ENCODE measurements at regions not wholly inside any gene's neighbourhood (a gene's known extent, or its start where the extent isn't known, plus 50 kb on each side); places are given as distances from the start of the nearest gene placed in this dataset.

DNA sequence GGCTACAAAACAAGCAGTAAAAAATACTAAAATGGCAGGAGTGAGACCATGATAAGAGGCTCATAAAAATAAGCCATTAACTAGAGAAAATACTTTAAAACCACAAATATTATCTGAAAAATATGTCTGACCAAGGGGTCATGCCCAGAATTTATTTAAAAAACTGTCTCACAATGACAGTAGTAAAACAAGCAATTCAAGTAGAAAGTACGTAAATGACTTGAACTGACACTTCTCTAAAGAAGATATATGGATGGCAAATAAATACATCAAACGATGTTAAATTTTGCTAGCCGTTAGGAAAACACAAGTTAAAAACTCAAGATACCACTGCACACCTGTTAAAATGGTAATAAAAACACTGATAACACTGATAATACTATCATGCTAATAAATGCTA lies 353.9 kb upstream of the GRAMD2B start:
- no peak for DNase-seq (ENCODE audit: low read depth in 4 of 4, low spot score in 3 of 4)

DNA sequence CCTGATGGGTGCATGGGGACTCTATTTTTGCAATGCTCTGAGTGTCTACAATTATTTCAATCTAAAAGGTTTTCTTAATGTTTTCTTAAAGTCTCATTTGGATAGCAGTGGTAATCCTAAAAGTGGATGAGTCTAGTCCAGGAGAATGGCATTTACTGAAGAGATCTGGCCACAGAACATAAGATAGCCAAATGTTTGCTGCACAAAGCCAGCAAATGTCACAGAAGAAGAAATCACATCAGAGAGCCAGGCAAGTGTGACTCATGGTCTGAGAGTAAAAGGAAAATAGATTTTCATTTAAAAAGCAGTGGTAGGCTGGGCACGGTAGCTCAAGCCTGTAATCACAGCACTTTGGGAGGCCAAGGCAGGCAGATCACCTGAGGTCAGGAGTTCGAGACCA lies 352.7 kb upstream of the GRAMD2B start:
- no peak for DNase-seq (ENCODE audit: low read depth in 4 of 4, low spot score in 3 of 4)

DNA sequence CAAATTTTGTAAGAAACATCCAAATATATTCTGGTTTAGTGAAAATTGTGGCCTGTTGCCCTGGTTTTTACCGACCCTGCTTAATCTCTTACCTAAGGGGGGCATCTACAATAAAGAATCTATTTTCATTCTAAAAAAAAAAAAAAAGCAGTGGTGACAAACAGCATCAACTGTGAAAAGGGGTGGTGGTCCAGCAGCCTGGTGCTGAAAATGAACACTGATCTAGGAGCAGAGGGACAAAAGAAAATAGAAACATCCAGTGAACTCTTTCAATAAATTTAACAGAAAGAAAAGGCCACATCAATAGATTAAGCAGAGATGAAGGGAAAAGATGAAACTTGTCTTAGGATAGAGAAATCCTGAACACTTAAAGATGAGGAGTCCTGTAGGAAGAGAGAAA lies 348.7 kb upstream of the GRAMD2B start:
- DNase-seq (ENCODE audit: low read depth in 4 of 4, low spot score in 3 of 4), result no peak

DNA sequence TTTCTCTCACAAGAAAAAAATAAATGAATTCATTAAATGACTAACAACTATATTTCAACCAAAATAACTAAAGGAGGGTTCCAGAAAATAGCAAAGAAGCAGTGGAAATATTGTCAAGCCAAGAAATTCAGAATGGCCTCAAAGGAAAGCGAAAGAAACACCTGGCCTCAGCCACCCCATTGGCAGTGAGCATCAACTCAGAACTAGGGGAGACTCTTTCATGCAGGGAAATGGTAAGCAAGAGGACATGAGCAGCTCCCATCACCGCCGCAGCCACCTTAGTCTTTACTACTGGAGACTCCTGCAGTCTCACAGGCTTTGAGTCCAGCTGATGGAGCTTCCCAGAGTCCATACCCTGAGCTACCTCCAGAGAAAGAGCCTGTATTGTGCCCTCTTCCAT lies 343.9 kb upstream of the GRAMD2B start:
- no peak for DNase-seq (ENCODE audit: low read depth in 4 of 4, low spot score in 3 of 4)

DNA sequence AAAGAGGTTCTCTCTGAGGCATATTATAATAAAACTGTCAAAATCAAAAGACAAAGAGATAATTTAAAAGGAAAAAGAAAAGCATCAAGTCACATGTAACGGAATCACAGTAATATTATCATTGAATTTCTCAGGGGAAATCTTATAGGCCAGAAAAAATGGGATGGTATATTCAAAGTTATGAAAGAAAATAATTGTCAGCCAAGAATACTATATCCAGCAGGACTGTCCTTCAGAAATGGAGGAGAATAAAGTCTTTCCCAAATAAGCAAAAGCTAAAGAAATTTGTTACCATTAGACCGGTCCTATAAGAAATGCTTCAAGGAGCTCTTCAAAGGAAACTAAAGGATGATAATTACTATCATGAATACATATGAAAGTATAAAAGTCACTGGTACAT lies 342.0 kb upstream of the GRAMD2B start:
- no peak for DNase-seq (ENCODE audit: low read depth in 4 of 4, low spot score in 3 of 4)

DNA sequence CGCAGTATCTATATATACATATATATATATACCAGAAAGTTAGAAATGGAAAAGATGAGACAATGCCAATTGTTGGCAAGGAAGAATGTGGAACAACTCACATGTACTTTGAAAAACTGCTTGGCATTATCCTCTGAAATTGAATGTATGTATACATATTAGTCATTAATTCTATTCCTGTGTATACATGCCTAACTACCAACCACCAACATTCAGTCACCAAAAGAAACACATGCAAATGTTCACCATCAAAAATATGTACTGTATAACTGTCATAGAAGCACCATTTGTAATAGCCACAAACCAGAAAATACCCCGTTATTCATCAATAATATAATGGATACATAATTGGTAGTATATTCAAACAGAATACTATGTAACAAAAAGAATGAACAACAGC lies 330.2 kb upstream of the GRAMD2B start:
- no peak for DNase-seq (ENCODE audit: low read depth in 4 of 4, low spot score in 3 of 4)

DNA sequence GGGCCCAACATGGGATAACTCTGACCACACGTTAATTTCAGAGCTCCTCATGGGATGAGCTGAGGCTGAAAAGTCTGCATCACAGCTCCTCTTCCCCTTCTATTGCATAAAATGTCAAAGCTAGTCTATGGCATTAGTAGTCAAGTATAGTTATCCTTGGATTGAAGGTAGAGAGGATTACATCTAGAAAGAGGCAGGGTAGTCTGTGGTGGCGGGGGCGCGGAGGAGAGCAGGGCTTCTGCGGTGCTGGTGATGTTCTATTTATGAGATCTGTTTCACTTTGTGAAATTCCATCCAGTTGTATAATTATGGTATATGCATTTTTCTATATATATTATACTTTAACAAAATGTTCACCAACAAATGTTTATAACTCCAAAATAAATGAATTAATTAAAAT lies 329.5 kb upstream of the GRAMD2B start:
- no peak for DNase-seq (ENCODE audit: low read depth in 4 of 4, low spot score in 3 of 4)

DNA sequence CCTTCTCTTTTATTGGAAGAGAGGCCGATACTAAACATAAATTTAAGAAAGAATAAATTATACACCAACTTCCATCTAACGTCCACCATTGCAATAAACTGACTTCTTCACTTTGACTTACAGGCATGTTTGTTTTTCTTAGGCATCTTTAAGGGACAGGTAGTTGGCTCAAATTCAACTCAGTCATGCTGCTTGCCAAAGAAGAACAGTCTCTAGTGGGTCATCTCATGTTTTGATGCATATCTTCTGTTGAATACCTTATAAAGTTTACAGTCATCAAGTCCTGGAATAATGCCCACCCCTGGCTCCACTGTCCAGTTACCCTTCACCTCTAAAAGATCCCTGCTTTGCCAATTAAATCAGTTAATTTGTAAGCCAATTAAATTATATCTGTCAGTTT lies 328.2 kb upstream of the GRAMD2B start:
- no peak for DNase-seq (ENCODE audit: low read depth in 4 of 4, low spot score in 3 of 4)

DNA sequence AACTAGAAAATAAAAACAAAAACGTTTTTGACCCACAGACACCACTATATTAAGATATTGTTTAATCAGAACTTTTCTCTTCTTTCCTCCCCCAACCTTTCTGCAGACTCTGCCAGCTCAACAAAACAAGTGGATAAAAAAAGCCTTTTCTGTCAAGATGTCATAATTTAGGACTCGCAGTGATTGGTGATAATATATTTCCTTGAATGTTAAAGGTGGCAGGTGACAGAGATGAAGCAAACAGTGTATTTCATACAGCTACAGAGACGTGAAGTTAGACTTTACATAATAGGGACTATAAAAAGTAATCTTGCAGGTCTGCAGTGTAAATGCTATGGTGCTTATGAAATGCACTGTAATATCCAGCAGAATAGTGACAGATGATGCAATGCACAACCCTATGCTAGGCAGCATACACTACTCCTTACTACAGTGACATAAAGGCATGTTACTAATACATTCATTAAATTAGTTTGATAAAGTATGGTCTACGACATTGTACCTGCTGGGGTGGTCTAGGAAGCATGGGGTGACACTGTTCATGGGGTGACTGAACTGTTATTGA lies 326.7 kb upstream of the GRAMD2B start:
- no peak for DNase-seq (ENCODE audit: low read depth in 4 of 4, low spot score in 3 of 4)

DNA sequence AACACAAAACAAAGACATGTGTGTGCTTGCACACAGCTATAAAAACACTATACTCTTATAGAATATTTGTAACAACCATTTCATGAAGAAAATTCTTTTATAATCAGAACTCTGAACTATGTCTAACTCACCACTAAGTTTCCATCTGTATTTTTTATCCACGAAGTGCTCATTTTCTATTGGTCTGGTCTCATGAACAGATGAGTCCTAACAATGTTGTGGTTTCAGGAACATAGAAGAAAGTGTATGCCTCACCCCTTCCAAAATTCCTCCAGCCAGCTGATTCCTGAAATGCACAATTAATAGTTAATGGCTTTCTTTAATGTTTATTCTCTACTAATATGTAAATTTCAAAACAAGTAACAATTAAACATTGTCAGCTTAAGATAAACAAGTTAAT lies 325.3 kb upstream of the GRAMD2B start:
- DNase-seq (ENCODE audit: low read depth in 4 of 4, low spot score in 3 of 4), result no peak

DNA sequence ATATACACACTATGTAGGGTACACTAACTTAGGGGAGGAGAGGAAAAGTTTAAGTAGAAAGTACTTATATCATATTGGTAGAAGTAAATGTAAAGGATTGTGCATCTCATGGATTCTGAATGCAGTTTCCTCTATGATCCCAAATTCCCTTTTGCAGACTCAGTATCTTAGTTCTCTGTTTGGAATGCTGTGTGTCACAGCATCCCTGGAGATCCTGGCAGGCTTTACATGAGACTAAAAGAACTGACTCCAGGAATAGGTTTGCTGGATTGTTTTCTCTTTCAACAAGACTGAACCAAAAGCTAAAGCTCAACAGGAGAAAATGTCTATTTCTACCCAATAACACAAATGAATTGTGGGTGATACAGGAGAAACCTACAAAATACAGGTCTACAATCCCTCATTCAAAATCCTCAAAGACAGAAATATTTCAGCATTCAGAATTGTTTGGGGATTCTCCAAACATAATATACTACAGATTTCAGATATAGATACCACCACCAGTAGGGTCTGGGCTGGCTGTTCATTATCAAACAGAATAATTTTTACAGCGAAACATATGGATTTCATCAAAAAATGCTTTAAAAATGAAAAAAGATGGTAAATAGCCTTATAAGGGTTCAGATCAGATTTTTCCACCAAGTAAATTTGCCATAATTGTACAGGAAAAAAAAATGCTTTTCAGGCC lies 324.7 kb upstream of the GRAMD2B start:
- no peak for DNase-seq (ENCODE audit: low read depth in 4 of 4, low spot score in 3 of 4)

DNA sequence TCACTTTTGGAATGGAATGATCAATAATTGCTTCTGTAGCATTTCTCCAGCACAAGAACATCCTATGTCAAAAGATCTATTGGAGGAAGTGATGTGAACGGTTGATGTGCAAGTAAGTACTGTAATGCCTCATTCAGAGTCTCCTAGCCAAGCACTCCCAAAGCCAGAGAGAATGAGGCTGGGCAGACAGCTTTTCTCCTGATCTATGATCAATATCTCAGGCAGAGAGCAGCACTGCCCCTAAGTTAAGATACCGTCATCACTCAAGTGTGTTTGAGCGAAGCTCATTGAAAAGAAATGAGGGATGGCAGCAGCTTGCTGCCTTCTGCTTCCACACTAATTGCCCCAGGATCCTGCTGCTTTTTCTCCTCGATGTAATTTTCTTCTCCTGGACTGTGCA lies 324.1 kb upstream of the GRAMD2B start:
- no peak for DNase-seq (ENCODE audit: low read depth in 4 of 4, low spot score in 3 of 4)

DNA sequence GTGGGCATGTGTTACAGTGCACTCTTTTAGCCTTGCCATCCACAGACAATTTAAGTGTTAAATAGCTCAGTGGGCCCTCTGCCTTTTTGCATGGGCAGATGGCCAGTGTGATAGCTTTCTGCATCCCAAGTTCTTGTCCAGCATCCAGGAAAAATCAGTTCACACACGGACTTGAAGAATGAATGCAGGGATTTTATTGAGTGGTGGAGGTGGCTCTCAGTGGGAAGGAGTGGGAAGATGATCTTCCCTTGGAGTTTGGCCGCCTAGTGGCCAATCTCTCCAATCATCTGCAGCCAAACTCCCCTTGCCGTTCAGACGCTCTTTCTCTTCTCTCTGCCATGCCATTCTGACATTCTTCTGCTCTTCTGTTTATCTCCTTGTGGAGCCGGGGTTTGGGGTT lies 322.4 kb upstream of the GRAMD2B start:
- no peak for DNase-seq (ENCODE audit: low read depth in 4 of 4, low spot score in 3 of 4)

DNA sequence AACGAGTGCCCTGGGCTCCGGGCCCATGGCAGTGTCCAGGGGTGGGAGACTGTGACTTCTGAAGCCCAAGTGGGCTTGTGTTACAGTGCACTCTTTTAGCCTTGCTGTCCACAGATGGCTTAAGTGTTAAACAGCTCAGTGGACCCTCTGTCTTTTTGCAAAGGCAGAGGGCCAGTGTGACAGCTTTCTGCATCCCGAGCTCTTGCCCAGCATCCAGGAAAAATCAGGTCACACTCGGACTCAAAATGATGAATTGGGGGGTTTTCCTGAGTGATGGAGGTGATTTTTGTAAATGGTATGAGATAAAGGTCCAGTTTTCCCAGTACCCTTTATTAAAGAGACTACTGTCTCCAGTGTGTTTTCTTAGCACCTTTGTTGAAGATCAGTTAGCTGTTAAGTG lies 321.3 kb upstream of the GRAMD2B start:
- no peak for DNase-seq (ENCODE audit: low read depth in 4 of 4, low spot score in 3 of 4)

DNA sequence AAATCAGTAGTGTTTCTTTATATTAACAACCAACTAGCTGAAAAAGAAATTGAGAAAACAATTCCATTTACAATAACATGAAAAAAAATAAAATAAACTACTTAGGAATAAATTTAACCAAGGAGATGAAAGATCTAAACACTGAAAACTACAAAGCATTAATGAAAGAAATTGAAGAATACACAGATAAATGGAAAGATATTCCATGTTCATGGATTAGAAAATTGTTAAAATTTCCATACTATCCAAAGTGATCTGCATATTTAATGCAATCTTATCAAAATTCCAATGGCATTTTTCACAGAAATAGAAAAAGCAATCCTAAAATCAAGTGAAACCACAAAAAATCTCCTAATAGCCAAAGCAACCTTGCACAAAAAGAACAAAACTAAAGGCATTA lies 320.2 kb upstream of the GRAMD2B start:
- DNase-seq (ENCODE audit: low read depth in 4 of 4, low spot score in 3 of 4), result no peak

DNA sequence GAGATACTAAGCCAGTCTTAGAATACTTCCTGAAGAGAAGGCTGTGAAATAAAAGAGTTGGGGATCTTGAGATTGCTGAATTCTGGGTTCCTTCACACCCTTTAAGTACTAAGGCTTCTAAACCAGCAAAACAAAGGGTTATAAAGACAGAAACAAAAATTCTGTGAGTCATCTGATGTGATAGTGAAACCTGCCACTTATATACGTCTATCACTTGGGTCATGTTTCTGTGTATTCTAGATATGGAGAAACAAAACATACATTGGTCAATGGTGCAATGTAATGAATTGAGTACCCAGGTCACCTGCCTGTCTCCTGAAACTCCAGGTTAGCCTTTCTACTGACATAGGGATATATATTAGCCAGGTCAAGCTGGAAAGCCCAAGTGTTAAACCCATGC lies 319.3 kb upstream of the GRAMD2B start:
- DNase-seq (ENCODE audit: low read depth in 4 of 4, low spot score in 3 of 4), result no peak

DNA sequence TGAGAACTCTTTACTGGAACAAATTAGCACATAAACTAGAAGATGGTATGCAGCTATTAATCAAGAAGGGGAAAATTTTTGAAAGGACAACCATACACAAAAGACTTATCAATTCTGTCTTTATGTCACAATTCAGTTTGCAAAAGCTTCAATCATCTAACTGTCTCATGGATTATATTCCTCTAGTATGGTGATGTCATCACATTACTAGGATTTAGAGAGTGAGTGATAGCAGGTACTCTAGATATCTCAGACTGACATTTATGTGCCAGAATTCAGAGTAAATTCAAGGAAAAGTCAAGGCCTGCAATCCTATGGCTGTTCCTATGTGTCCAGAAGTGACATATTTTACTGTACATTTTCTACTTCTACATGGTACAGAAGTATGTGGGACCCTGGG lies 318.9 kb upstream of the GRAMD2B start:
- DNase-seq (ENCODE audit: low read depth in 4 of 4, low spot score in 3 of 4), result no peak

DNA sequence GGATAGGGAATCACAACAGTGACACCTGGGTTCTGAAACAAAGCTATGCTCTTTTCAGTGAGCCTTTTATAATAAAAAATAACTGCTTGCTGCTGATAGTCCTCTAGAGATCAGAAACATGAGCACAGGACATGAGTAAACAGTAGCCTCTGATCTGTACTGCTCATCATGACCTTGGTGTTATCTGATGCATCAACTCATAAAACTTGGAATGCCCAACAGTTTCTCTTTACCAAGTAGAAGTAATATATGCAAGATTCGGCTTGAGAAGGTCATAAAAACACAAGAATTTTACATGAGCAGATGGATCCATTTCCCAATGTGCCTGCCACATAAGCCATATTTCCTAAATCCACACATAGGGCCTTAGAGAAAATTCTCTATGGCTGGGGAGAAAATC lies 318.3 kb upstream of the GRAMD2B start:
- DNase-seq (ENCODE audit: low read depth in 4 of 4, low spot score in 3 of 4), result no peak

DNA sequence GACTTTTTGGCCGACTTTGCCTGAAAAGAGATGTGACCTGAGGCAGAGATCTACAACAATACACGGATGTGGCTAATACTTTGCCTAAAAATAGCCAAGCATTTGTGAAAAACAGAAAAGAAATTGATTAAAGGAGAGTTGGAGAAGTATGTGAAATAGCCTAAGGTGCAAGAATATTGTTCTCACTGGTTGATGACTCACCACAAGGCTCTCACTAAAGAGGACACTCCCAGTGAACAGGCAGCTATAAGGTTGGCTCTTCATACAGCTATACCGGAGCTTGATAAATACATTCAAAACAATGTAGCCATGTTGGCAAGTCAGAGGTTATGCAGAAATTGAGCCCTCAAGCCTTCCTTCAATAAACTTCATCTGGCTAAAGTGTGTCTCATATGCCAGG lies 317.2 kb upstream of the GRAMD2B start:
- no peak for DNase-seq (ENCODE audit: low read depth in 4 of 4, low spot score in 3 of 4)

DNA sequence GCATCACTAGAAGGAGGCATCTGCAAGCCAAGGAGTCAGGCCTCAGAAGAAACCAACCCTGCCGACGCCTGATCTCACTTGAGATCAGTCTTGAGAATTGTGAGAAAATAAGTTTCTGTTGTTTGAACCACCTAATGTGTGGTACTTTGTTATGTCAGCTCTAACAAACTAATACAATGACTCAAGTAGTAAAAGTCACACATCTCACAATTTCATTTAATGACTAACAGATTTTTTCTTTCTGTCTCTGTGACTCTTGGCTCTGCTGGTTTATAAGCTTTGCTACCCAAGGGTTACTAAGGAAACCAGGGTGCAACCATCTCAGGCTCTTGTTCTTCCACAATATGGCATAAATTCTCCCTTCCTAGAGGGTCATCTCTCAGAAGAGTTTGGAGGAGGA lies 315.8 kb upstream of the GRAMD2B start:
- no peak for DNase-seq (ENCODE audit: low read depth in 4 of 4, low spot score in 3 of 4)

DNA sequence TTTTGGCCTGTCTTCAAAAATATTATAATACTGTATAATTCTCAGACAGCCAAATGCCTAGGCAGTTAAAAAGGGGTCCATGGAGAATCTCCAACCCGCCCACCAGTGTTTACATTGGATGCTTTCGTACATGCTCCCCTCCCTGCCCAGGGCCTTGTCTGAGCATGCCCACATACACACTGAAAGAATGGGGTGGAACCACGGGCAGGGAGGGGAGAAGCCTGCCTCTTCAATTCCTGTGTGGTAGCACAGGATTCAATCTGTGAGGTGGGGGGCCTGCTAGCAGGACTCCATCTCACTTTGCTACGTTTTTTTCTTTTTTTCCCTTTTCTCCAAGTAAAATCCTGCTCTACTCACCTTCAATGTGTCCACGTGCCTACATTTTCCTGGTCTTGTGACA lies 314.7 kb upstream of the GRAMD2B start:
- DNase-seq (ENCODE audit: low read depth in 4 of 4, low spot score in 3 of 4), result no peak

DNA sequence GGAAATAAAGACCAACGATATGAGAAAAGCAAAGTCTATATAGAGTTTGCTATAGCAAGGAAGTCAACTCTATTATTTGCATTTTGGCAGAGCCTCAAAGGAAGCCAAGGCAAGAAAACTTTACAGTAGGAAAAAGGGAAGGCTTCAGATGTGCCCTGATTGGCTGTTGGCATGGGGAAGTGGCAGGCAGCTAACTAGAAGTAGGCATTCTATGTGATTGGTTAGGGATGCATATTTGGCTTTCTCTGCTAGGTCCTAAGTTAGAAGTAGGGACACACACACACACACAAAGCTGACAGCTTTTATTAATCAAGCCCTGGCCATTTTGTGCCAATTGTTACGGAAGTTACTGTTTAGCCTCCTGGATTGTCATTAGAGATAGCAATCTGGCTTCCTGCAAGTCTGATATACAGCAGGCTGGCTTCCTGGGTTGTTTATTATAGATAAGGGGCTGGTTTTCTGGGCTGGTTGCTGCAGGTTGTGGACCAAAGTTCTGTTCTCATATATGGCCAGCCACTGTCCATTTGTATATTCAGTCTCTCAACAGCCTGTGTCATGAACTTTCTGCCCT lies 308.1 kb upstream of the GRAMD2B start:
- DNase-seq (ENCODE audit: low read depth in 4 of 4, low spot score in 3 of 4), result no peak

DNA sequence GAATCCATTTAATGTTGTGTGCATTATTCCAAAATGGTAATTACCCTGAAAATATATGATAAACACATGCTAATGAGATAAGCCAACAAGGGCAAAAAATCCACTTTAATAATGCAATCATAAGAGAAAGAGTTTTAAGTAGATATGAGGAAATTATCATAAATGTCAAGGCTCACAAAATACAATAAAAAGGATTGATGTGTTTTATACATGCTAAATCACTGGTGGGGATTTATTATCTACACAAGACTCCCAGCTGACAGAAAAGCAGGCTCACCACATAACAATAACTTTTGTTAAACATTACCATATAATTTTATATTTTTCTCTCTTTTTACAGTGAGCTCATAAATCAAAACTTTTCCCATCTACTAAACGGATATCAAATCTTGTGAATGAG lies 306.2 kb upstream of the GRAMD2B start:
- no peak for DNase-seq (ENCODE audit: low read depth in 4 of 4, low spot score in 3 of 4)
